PFSK-1 (cell line): ENCODE measurements at regions not wholly inside any gene's neighbourhood (a gene's known extent, or its start where the extent isn't known, plus 50 kb on each side); places are given as distances from the start of the nearest gene placed in this dataset.

Experiments used
- FOXP2 ChIP-seq: optimal IDR thresholded peaks from 2 replicates; pipeline ENCODE3; 2011; ENCODE audit warnings: borderline replicate concordance, control low read depth, inconsistent platforms; ENCODE audit not compliant: insufficient read depth; ENCODE audit errors: extremely low read length, extremely low read depth
- POLR2AphosphoS5 ChIP-seq: IDR thresholded peaks from 2 replicates; pipeline ENCODE4 v1.6.1; 2012; ENCODE audit warnings: low read depth, mild to moderate bottlenecking, control low read depth, low read length, moderate library complexity
- SIN3A ChIP-seq: IDR thresholded peaks from 2 replicates; pipeline ENCODE4 v1.6.1; 2012; ENCODE audit warnings: mild to moderate bottlenecking, low read length, moderate library complexity, borderline replicate concordance; ENCODE audit not compliant: insufficient read depth
- TAF1 ChIP-seq: IDR thresholded peaks from 2 replicates; pipeline ENCODE4 v1.6.1; 2012; ENCODE audit warnings: low read length, control low read depth, borderline replicate concordance; ENCODE audit not compliant: insufficient read depth
- TF ChIP-seq, protein P1 (sequence below), 2 experiments: IDR thresholded peaks; 2 replicates each; pipeline versions ENCODE4 v1.6.1 to v1.8.0; 2011 to 2012; ENCODE audit warnings: low read depth in 2 of 2, low read length in 2 of 2, control low read depth in 1 of 2, inconsistent platforms in 1 of 2, mild to moderate bottlenecking in 1 of 2, moderate library complexity in 1 of 2; ENCODE audit not compliant: insufficient read depth in 1 of 2

DNA sequence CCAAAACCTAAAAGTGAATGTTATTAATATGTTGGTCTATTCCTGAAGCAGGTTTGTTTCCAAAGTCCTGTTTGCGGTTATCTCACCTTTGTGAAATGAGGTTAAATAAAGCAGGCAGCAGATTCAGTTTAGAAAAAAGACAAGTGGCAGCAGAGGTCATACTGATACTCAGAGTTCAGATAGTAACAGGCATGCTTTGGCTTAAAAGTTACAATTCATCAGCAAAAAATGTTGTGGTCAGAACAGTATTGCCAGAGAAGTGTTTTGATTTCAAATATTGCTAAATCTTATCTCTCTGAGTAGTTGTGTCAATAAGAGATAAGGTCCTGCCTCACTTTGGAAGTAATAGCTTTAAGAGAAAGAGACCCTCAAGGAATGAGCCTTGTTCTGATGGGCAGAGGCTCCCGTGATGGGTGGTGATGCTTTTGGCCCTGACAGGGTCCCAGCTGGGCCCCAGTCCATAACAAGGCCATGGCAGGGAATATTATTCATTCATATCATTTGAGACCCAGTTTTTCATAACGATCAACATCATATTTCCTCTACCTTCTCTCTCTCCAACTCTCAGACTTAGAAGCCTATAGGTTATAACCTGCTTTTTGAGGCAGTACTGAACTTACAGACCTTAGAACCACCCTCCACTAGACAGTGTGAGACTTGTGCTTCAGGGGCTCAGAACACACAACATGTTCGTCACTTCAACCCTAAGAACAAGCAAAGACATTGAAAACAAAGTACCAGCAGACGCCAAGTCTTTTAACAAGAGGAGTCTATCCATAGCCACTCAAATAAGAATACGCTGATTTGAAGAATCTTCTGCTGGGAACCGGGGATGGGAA, 58.5 kb upstream of the AHR start:
- no peak for TF ChIP-seq SIN3A
- TF ChIP-seq FOXP2 = no peak
- no peak for TF ChIP-seq TAF1
- TF ChIP-seq POLR2AphosphoS5 = no peak
- TF ChIP-seq, protein P1, sequence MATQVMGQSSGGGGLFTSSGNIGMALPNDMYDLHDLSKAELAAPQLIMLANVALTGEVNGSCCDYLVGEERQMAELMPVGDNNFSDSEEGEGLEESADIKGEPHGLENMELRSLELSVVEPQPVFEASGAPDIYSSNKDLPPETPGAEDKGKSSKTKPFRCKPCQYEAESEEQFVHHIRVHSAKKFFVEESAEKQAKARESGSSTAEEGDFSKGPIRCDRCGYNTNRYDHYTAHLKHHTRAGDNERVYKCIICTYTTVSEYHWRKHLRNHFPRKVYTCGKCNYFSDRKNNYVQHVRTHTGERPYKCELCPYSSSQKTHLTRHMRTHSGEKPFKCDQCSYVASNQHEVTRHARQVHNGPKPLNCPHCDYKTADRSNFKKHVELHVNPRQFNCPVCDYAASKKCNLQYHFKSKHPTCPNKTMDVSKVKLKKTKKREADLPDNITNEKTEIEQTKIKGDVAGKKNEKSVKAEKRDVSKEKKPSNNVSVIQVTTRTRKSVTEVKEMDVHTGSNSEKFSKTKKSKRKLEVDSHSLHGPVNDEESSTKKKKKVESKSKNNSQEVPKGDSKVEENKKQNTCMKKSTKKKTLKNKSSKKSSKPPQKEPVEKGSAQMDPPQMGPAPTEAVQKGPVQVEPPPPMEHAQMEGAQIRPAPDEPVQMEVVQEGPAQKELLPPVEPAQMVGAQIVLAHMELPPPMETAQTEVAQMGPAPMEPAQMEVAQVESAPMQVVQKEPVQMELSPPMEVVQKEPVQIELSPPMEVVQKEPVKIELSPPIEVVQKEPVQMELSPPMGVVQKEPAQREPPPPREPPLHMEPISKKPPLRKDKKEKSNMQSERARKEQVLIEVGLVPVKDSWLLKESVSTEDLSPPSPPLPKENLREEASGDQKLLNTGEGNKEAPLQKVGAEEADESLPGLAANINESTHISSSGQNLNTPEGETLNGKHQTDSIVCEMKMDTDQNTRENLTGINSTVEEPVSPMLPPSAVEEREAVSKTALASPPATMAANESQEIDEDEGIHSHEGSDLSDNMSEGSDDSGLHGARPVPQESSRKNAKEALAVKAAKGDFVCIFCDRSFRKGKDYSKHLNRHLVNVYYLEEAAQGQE (IDR thresholded peaks at IDR 0.05; ENCODE audit: insufficient read depth in 1 of 2, low read depth in 2 of 2, low read length in 2 of 2) = no peak

DNA sequence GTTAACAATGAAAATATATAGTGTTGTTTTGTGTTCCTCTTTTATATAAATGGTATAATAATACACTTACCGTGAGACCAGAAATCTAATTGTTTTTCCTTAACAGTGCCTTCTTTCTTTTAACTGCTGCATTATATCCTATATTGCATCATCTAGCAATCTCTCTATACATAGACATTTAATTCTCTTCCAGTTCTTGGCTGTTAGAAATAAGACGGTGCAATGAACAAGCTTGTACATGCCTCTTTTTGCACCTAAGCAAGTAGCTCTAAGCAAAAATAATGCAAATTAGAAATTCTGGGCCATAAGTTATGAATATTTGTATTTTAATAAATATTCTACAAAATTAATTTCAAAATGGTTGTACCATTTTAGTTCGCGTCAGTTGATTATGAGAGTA, 55.9 kb upstream of the AHR start:
- TF ChIP-seq POLR2AphosphoS5 = no peak
- no peak for TF ChIP-seq SIN3A
- TF ChIP-seq, protein P1 (IDR thresholded peaks at IDR 0.05; ENCODE audit: insufficient read depth in 1 of 2, low read depth in 2 of 2, low read length in 2 of 2) = no peak
- TF ChIP-seq TAF1 = no peak
- no peak for TF ChIP-seq FOXP2

DNA sequence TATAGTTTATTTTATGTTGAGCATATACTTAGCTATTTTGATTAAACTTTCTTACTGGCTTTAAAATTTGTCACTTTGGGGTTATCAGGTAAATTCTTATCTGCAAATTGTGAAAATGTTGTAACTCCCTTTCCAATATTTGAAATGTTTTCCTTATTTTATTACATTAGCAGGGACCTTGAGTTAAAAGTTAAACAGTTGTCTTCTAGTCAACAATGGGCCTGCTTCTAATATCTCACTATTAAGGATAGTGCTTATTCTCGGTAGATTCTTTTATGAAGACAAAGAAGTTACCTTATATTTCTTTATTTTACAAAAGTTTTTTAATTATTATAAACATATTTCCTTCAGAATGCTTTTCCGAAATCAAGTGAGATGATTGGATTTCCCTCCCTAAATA, 53.7 kb upstream of the AHR start:
- TF ChIP-seq SIN3A (no peak), FOXP2 (no peak), TAF1 (no peak), POLR2AphosphoS5 (no peak)
- TF ChIP-seq, protein P1 (IDR thresholded peaks at IDR 0.05; ENCODE audit: insufficient read depth in 1 of 2, low read depth in 2 of 2, low read length in 2 of 2) = no peak

DNA sequence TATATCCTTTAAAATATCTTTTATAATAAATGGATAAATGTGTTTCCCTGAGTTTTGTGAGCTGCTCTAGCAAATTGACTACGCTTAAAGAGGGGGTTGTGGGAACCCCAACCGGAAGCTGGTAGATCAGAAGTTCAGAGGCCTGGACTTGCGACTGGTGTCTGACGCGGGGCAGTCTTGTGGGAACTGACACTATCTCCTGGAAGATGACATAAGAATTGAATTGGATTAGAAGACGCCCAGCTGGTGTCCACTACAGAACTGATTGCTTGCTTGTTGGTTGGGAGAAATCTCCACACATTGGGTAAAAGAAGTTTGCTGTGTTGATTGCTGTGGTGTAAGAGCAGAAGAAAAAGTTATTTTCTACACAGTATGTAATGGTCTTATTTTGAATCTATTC, 51.1 kb upstream of the AHR start:
- TF ChIP-seq POLR2AphosphoS5 = no peak
- TF ChIP-seq SIN3A = no peak
- no peak for TF ChIP-seq FOXP2
- TF ChIP-seq, protein P1 (IDR thresholded peaks at IDR 0.05; ENCODE audit: insufficient read depth in 1 of 2, low read depth in 2 of 2, low read length in 2 of 2) = no peak
- no peak for TF ChIP-seq TAF1
